Thyroid gland (tissue), 4 donors: ENCODE measurements at regions not wholly inside any gene's neighbourhood (a gene's known extent, or its start where the extent isn't known, plus 50 kb on each side); places are given as distances from the start of the nearest gene placed in this dataset.

Experiments
- DNase-seq, 2 donors: peaks; one replicate each; pipeline ENCODE4 v3.0.0-alpha.2; 2019
- H3K27ac ChIP-seq, 3 donors: fragments of 200-600 bp; sonication (generic); 1 replicate in 2 of 3; 2 replicates in 1 of 3; pipeline ENCODE4 v1.5.1; 2016 to 2019; ENCODE audit warnings: mild to moderate bottlenecking in 1 of 3, moderate library complexity in 1 of 3
- H3K27me3 ChIP-seq: fragments of 200-600 bp; sonication (generic); one replicate; pipeline ENCODE4 v1.5.1; 2019
- H3K36me3 ChIP-seq, 2 donors: fragments of 200-600 bp; sonication (generic); one replicate each; pipeline ENCODE4 v1.5.1; 2016 to 2019
- H3K4me1 ChIP-seq, 2 donors: fragments of 200-600 bp; sonication (generic); one replicate each; pipeline ENCODE4 v1.5.1; 2017 to 2019
- H3K4me3 ChIP-seq, 3 donors: fragments of 200-600 bp; sonication (generic); replicated peaks in 1 of 3; 1 replicate in 2 of 3; 2 replicates in 1 of 3; pipeline ENCODE4 v1.5.1; 2016; ENCODE audit warnings: mild to moderate bottlenecking in 1 of 3
- H3K9me3 ChIP-seq: fragments of 200-600 bp; sonication (generic); one replicate; pipeline ENCODE4 v1.5.1; 2017
- CTCF ChIP-seq, 6 experiments: fragments of 200-600 bp in 3 of 6; fragments of 450-650 bp in 3 of 6; sonication (generic) in 3 of 6; IDR thresholded peaks; one replicate each; pipeline ENCODE4 v1.5.1; 2016 to 2019; ENCODE audit warnings: antibody characterized with exemption in 6 of 6, mild to moderate bottlenecking in 2 of 6, inconsistent platforms in 1 of 6, moderate library complexity in 1 of 6
- POLR2A ChIP-seq, 2 donors: fragments of 450-650 bp; IDR thresholded peaks; one replicate each; pipeline ENCODE4 v1.6.1; 2017; ENCODE audit warnings: antibody characterized with exemption in 2 of 2, mild to moderate bottlenecking in 2 of 2, moderate library complexity in 1 of 2
- WGBS, 2 donors: methylation state at CpG; one replicate each; pipeline ENCODE4 v1.1.5; 2017; 5-methylcytosine and 5-hydroxymethylcytosine counted together
- intact Hi-C: fragments of 100-400 bp; cut with DNase I; formaldehyde crosslinking; loops from one replicate; pipeline ENCODE4 v1.15.1; 2023

- TF ChIP-seq POLR2A (IDR thresholded peaks at IDR 0.05) (no peak), CTCF (IDR thresholded peaks at IDR 0.05) (no peak)
- H3K27me3 ChIP-seq: no peaks in the 10 kb centered on the region
- intact Hi-C loops: no loop called here
- H3K27ac ChIP-seq: no peak overlapping the region
- H3K36me3 ChIP-seq: no peaks in the 10 kb centered on the region
- DNase-seq: no peak
- no peak overlapping the region for H3K4me3 ChIP-seq
- no peaks in the 10 kb centered on the region for H3K9me3 ChIP-seq
- WGBS, 2 donors: 96 to 100% methylated on average over 1 of the region's 1 CpG
- H3K4me1 ChIP-seq: no peaks in the 10 kb centered on the region
These were observed 693.0 kb downstream of the KCNJ2 start for GRCh38 chr17:70862295-70862694.

- 85% methylated on average over 8 of the region's 8 CpGs for WGBS, 2 donors
- H3K36me3 ChIP-seq: no peaks in the 10 kb centered on the region
- no peaks in the 10 kb centered on the region for H3K4me1 ChIP-seq
- intact Hi-C loops: no loop called here
- DNase-seq: no peak
- H3K27me3 ChIP-seq: no peaks in the 10 kb centered on the region
- H3K27ac ChIP-seq: no peak overlapping the region
- no peak overlapping the region for H3K4me3 ChIP-seq
- TF ChIP-seq CTCF (IDR thresholded peaks at IDR 0.05) (no peak), POLR2A (IDR thresholded peaks at IDR 0.05) (no peak)
- no peaks in the 10 kb centered on the region for H3K9me3 ChIP-seq
These were observed 694.3 kb downstream of the KCNJ2 start for GRCh38 chr17:70863436-70864248.

- Histone ChIP-seq H3K4me3 (no peak overlapping the region), H3K27me3 (no peaks in the 10 kb centered on the region), H3K27ac (no peak overlapping the region), H3K4me1 (no peaks in the 10 kb centered on the region), H3K36me3 (no peaks in the 10 kb centered on the region), H3K9me3 (no peaks in the 10 kb centered on the region)
- 86 to 93% methylated on average over 5 of the region's 5 CpGs for WGBS, 2 donors
- intact Hi-C loops: no loop called here
- TF ChIP-seq POLR2A (IDR thresholded peaks at IDR 0.05): no peak
- no peak for TF ChIP-seq CTCF (IDR thresholded peaks at IDR 0.05)
- no peak for DNase-seq
These were observed 696.9 kb downstream of the KCNJ2 start for GRCh38 chr17:70865993-70866804.

- no peak for TF ChIP-seq CTCF (IDR thresholded peaks at IDR 0.05)
- no peak for TF ChIP-seq POLR2A (IDR thresholded peaks at IDR 0.05)
- intact Hi-C loops: no loop called here
- Histone ChIP-seq H3K27ac (no peak overlapping the region), H3K27me3 (no peaks in the 10 kb centered on the region), H3K4me1 (no peaks in the 10 kb centered on the region), H3K9me3 (no peaks in the 10 kb centered on the region), H3K36me3 (no peaks in the 10 kb centered on the region), H3K4me3 (no peak overlapping the region)
- no peak for DNase-seq
- 96 to 97% methylated on average over 2 of the region's 2 CpGs for WGBS, 2 donors
These were observed 698.8 kb downstream of the KCNJ2 start for GRCh38 chr17:70868149-70868548.
